GM12892 (cell line): ENCODE measurements at regions not wholly inside any gene's neighbourhood (a gene's known extent, or its start where the extent isn't known, plus 50 kb on each side); places are given as distances from the start of the nearest gene placed in this dataset.

ENCODE experiments used
- POLR2A ChIP-seq: IDR thresholded peaks from 2 replicates; pipeline ENCODE4 v1.6.1; 2011; ENCODE audit warnings: low read depth, low read length, control low read depth
- POLR2AphosphoS5 ChIP-seq: IDR thresholded peaks from 2 replicates; pipeline ENCODE4 v1.6.1; 2011; ENCODE audit warnings: low read depth, low read length, control low read depth
- TAF1 ChIP-seq: IDR thresholded peaks from 2 replicates; pipeline ENCODE4 v1.6.1; 2011; ENCODE audit warnings: low read depth, mild to moderate bottlenecking, control low read depth, low read length, borderline replicate concordance

DNA sequence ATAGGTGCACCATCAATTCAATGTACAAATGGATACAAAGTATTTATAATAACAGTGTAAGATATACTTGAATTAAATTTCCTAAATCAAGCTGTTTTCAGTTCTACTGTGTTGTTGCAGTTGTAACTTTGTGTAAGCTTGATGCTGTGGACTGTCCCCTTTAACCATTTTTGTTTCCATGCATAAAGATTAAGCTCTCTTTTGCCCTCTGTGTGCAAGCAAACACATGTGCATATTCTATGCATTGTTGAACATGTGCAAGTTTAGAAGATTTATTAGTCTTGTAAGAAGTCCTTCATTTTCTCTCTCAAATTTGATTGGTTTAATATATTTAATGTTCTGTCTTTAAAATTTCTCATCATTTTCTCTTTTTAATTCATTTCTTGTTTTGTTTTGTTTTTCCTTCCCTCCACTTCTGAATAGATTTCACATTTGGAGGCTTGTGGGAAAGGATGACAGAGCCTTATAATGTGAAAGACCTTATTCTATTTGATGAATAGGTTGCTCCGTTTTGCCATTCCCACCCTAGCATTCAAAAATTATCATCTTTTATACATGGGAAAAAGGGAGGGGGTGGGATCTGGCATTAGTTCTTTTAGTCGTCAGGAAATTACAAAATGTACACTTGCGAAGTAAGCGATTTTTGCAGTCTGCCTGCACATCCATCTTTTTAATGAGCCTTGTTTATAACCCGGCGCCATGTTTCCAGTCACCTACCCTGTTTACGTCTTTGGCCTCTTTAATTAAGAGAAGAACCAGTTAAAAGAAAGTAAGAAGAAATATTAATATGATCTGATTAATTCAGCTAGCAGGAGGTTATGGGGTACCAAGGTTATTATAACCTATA, 961.5 kb upstream of the NR2F2 start:
- TF ChIP-seq TAF1, result no peak
- no peak for TF ChIP-seq POLR2AphosphoS5
- no peak for TF ChIP-seq POLR2A
